ENCODE measurements at regions not wholly inside any gene's neighbourhood (a gene's known extent, or its start where the extent isn't known, plus 50 kb on each side); places are given as distances from the start of the nearest gene placed in this dataset.

GRCh38 chr20:58135441-58136148, 92.9 kb downstream of the ANKRD60 start:
- TF ChIP-seq, protein P1, sequence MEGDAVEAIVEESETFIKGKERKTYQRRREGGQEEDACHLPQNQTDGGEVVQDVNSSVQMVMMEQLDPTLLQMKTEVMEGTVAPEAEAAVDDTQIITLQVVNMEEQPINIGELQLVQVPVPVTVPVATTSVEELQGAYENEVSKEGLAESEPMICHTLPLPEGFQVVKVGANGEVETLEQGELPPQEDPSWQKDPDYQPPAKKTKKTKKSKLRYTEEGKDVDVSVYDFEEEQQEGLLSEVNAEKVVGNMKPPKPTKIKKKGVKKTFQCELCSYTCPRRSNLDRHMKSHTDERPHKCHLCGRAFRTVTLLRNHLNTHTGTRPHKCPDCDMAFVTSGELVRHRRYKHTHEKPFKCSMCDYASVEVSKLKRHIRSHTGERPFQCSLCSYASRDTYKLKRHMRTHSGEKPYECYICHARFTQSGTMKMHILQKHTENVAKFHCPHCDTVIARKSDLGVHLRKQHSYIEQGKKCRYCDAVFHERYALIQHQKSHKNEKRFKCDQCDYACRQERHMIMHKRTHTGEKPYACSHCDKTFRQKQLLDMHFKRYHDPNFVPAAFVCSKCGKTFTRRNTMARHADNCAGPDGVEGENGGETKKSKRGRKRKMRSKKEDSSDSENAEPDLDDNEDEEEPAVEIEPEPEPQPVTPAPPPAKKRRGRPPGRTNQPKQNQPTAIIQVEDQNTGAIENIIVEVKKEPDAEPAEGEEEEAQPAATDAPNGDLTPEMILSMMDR (IDR thresholded peaks at IDR 0.05; ENCODE audit: low read depth, low read length), result no peak
- in situ Hi-C loops (cut with HindIII; ENCODE audit: low sequenced_read_pairs), result no loop called here
- DNase-seq (ENCODE audit: low read depth, low spot score), result no peak
- no peak overlapping the region for H3K4me3 ChIP-seq (ENCODE audit: low read depth, low read length)

- TF ChIP-seq, protein P1 (IDR thresholded peaks at IDR 0.05; ENCODE audit: low read depth, low read length), result no peak
- in situ Hi-C loops (cut with HindIII; ENCODE audit: low sequenced_read_pairs), result no loop called here
- no peak overlapping the region for H3K4me3 ChIP-seq (ENCODE audit: low read depth, low read length)
- DNase-seq (ENCODE audit: low read depth, low spot score), result no peak
These were observed 95.2 kb downstream of the ANKRD60 start for GRCh38 chr20:58133020-58133808.

GRCh38 chr20:58131551-58132142, 96.8 kb downstream of the ANKRD60 start:
- peak; percentile 96 for DNase-seq (ENCODE audit: low read depth, low spot score)
- in situ Hi-C loops (cut with HindIII; ENCODE audit: low sequenced_read_pairs), result no loop called here
- peak overlapping the region; percentile 6 for H3K4me3 ChIP-seq (ENCODE audit: low read depth, low read length)
- TF ChIP-seq, protein P1 (IDR thresholded peaks at IDR 0.05; ENCODE audit: low read depth, low read length), result no peak

DNA sequence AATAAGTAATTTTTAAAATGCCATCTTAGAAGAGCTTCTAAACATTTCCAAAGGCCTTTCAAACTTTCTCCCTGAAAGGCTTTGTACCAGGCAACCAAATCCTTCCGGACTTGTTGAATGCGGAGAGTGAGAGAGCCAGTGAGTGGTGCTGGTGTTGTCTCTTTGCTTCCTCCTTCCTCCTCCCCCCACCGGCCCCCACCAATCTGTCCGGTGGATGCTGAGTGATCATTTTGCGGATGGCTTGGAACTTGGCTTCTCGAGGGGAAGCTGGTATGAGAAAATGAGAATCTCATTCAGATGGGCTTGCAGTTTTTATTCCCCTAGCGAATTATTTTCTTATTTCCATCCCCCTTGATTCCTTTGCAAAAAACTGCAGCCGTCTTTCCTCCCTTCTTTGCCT, 97.3 kb downstream of the ANKRD60 start:
- peak; percentile 83 for DNase-seq (ENCODE audit: low read depth, low spot score)
- in situ Hi-C loops (cut with HindIII; ENCODE audit: low sequenced_read_pairs), result no loop called here
- H3K4me3 ChIP-seq (ENCODE audit: low read depth, low read length), result peak overlapping the region; percentile 6
- TF ChIP-seq, protein P1 (IDR thresholded peaks at IDR 0.05; ENCODE audit: low read depth, low read length), result no peak

DNA sequence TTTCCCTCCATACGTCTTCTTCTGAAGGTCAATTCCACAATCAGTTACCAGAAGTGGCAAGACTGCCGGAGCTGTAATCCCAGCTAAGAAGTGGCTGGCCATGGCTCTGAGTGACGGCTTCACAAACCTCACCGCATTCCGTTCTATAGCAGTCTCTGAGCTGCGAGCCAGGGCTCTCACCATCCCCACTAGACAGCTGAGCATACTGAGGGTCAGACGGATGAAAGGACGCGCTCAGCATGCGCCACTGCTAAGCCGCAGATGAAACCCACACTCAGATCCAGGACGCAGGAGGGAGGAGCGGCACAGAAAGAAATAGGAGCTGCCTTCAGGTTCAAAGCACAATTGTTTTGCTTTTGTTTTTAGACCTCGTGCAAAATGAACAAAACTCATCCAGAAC, 97.9 kb downstream of the ANKRD60 start:
- TF ChIP-seq, protein P1 (IDR thresholded peaks at IDR 0.05; ENCODE audit: low read depth, low read length), result no peak
- no peak overlapping the region for H3K4me3 ChIP-seq (ENCODE audit: low read depth, low read length)
- DNase-seq (ENCODE audit: low read depth, low spot score), result peak; percentile 58
- in situ Hi-C loops (cut with HindIII; ENCODE audit: low sequenced_read_pairs), result no loop called here

- TF ChIP-seq, protein P1 (IDR thresholded peaks at IDR 0.05; ENCODE audit: low read depth, low read length), result no peak
- in situ Hi-C loops (cut with HindIII; ENCODE audit: low sequenced_read_pairs), result no loop called here
- no peak for DNase-seq (ENCODE audit: low read depth, low spot score)
- no peak overlapping the region for H3K4me3 ChIP-seq (ENCODE audit: low read depth, low read length)
These were observed 98.3 kb downstream of the ANKRD60 start for GRCh38 chr20:58130156-58130555.
